Suppressor macrophage treated with lipopolysaccharide for 1 hour (primary cell): ENCODE measurements at regions not wholly inside any gene's neighbourhood (a gene's known extent, or its start where the extent isn't known, plus 50 kb on each side); places are given as distances from the start of the nearest gene placed in this dataset.

Source experiments
- DNase-seq, 3 donors: peaks; one replicate each; pipeline ENCODE4 v3.0.0-alpha.2; 2020 to 2022

- no peak for DNase-seq
Observed at GRCh38 chr2:207458582-207458981, 71.2 kb upstream of the CREB1 start.

- DNase-seq = peak in 1 of 3 donors; percentile 25
Observed at GRCh38 chr2:207459990-207460757, 69.6 kb upstream of the CREB1 start.

GRCh38 chr2:207463433-207463832 is 66.3 kb upstream of the CREB1 start:
- peak in 2 of 3 donors; percentile 24 to 39 for DNase-seq

GRCh38 chr2:207464007-207464406 is 65.8 kb upstream of the CREB1 start:
- no peak for DNase-seq

GRCh38 chr2:207465894-207466293 is 63.9 kb upstream of the CREB1 start:
- peak in 1 of 3 donors; percentile 21 for DNase-seq

- DNase-seq = peak; percentile 46 to 69 (median 47)
Observed at GRCh38 chr2:207467716-207468347, 61.9 kb upstream of the CREB1 start.

GRCh38 chr2:207468488-207468887 is 61.3 kb upstream of the CREB1 start:
- no peak for DNase-seq

- DNase-seq = no peak
Observed at GRCh38 chr2:207469451-207469850, 60.3 kb upstream of the CREB1 start.

GRCh38 chr2:207469943-207470729 is 59.6 kb upstream of the CREB1 start:
- no peak for DNase-seq

GRCh38 chr2:207471261-207471660 is 58.5 kb upstream of the CREB1 start:
- no peak for DNase-seq

- no peak for DNase-seq
Observed at GRCh38 chr2:207472343-207473048, 57.3 kb upstream of the CREB1 start.

- DNase-seq = peak; percentile 75 to 83 (median 82)
Observed at GRCh38 chr2:207473049-207473930, 56.5 kb upstream of the CREB1 start.

GRCh38 chr2:207473931-207474235 is 55.9 kb upstream of the CREB1 start:
- DNase-seq = no peak

GRCh38 chr2:207474863-207475485 is 54.8 kb upstream of the CREB1 start:
- peak; percentile 75 to 89 (median 83) for DNase-seq

- DNase-seq = no peak
Observed at GRCh38 chr2:207475546-207475945, 54.2 kb upstream of the CREB1 start.

GRCh38 chr2:207477896-207478295 is 51.9 kb upstream of the CREB1 start:
- DNase-seq = no peak

GRCh38 chr2:207478572-207478971 is 51.2 kb upstream of the CREB1 start:
- DNase-seq = peak; percentile 58 to 66 (median 58)

GRCh38 chr2:207479198-207479785 is 50.5 kb upstream of the CREB1 start:
- no peak for DNase-seq
